ENCODE measurements at regions not wholly inside any gene's neighbourhood (a gene's known extent, or its start where the extent isn't known, plus 50 kb on each side); places are given as distances from the start of the nearest gene placed in this dataset.

DNA sequence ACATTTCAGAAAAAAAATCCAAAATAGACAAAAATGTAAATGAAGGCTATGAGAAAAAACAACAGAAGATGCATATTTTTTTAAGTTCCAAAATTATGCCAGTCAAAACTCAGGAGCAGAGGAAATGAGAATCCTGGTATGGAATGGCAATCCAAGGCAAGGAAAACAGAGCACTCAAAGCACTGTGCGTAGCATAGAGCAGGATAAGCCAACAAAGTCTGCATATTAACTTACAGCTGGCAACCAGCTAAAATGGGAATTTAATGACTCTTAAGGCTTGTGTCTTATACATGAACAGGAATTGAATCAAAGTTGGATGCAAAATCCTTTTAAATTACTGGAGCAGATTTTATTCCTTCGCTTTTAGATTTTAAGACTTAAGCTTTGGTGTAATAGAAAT lies 203.5 kb upstream of the DAPK1 start (continued):
- no peak for TF ChIP-seq EZH2phosphoT487 (IDR thresholded peaks at IDR 0.05; ENCODE audit: borderline replicate concordance)
- no peak for TF ChIP-seq CBX3 (IDR thresholded peaks at IDR 0.05; ENCODE audit: low read depth)
- TF ChIP-seq POLR2A (IDR thresholded peaks at IDR 0.05; ENCODE audit: borderline replicate concordance, extremely low read depth, insufficient read depth, insufficient read length), result no peak

DNA sequence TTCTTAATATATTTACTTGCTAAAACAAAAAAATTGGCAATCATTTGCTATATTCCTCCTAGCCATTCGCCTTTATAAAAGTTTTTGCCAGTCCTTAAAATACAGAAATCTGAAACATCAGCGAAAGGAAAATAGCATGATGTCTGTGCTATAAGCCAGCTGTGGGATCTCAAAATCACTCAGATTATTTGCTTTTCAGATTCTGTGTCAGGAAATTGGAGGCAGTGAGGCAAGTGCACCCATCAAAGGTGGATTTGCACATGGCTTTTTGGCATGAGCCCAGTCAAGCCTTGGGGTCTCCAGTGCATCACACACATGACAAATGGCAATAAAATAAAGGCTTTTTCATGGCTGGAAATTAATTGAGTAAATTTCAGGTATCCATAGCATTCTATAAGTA lies 196.8 kb upstream of the DAPK1 start:
- BruUV-seq (replicated peaks), result no TSS peak
- TF ChIP-seq, protein P1, sequence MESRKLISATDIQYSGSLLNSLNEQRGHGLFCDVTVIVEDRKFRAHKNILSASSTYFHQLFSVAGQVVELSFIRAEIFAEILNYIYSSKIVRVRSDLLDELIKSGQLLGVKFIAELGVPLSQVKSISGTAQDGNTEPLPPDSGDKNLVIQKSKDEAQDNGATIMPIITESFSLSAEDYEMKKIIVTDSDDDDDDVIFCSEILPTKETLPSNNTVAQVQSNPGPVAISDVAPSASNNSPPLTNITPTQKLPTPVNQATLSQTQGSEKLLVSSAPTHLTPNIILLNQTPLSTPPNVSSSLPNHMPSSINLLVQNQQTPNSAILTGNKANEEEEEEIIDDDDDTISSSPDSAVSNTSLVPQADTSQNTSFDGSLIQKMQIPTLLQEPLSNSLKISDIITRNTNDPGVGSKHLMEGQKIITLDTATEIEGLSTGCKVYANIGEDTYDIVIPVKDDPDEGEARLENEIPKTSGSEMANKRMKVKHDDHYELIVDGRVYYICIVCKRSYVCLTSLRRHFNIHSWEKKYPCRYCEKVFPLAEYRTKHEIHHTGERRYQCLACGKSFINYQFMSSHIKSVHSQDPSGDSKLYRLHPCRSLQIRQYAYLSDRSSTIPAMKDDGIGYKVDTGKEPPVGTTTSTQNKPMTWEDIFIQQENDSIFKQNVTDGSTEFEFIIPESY (IDR thresholded peaks at IDR 0.05; ENCODE audit: extremely low read depth, insufficient replicate concordance, low read length), result no peak
- TF ChIP-seq CBX3 (IDR thresholded peaks at IDR 0.05; ENCODE audit: low read depth), result no peak
- no peak for TF ChIP-seq TCF7L2 (IDR thresholded peaks at IDR 0.05; ENCODE audit: borderline replicate concordance, extremely low read depth, insufficient read depth, insufficient read length)
- TF ChIP-seq, protein P2, sequence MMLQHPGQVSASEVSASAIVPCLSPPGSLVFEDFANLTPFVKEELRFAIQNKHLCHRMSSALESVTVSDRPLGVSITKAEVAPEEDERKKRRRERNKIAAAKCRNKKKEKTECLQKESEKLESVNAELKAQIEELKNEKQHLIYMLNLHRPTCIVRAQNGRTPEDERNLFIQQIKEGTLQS (IDR thresholded peaks at IDR 0.05), result no peak
- TF ChIP-seq SIN3A (IDR thresholded peaks at IDR 0.05; ENCODE audit: low read depth), result no peak
- no peak for TF ChIP-seq POLR2AphosphoS5 (IDR thresholded peaks at IDR 0.05; ENCODE audit: low read depth, low read length)
- TF ChIP-seq, protein P3, sequence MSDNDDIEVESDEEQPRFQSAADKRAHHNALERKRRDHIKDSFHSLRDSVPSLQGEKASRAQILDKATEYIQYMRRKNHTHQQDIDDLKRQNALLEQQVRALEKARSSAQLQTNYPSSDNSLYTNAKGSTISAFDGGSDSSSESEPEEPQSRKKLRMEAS (IDR thresholded peaks at IDR 0.05), result no peak
- TF ChIP-seq EGR1 (IDR thresholded peaks at IDR 0.05; ENCODE audit: low read depth), result no peak
- no peak for TF ChIP-seq ZFX (IDR thresholded peaks at IDR 0.05)
- TF ChIP-seq POLR2A (IDR thresholded peaks at IDR 0.05; ENCODE audit: borderline replicate concordance, extremely low read depth, insufficient read depth, insufficient read length), result no peak
- TF ChIP-seq ELF1 (IDR thresholded peaks at IDR 0.05; ENCODE audit: borderline replicate concordance, low read depth), result no peak
- TF ChIP-seq, protein P4, sequence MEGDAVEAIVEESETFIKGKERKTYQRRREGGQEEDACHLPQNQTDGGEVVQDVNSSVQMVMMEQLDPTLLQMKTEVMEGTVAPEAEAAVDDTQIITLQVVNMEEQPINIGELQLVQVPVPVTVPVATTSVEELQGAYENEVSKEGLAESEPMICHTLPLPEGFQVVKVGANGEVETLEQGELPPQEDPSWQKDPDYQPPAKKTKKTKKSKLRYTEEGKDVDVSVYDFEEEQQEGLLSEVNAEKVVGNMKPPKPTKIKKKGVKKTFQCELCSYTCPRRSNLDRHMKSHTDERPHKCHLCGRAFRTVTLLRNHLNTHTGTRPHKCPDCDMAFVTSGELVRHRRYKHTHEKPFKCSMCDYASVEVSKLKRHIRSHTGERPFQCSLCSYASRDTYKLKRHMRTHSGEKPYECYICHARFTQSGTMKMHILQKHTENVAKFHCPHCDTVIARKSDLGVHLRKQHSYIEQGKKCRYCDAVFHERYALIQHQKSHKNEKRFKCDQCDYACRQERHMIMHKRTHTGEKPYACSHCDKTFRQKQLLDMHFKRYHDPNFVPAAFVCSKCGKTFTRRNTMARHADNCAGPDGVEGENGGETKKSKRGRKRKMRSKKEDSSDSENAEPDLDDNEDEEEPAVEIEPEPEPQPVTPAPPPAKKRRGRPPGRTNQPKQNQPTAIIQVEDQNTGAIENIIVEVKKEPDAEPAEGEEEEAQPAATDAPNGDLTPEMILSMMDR (IDR thresholded peaks at IDR 0.05 in 2 of 3, conservative IDR thresholded peaks at IDR 0.05 in 1 of 3; ENCODE audit: borderline replicate concordance in 1 of 3, insufficient read depth in 1 of 3, low read depth in 2 of 3, low read length in 2 of 3), result no peak
- no peak for TF ChIP-seq RAD21 (IDR thresholded peaks at IDR 0.05; ENCODE audit: low read depth)
- TF ChIP-seq YY1 (IDR thresholded peaks at IDR 0.05; ENCODE audit: extremely low read depth, insufficient replicate concordance, low read depth, low read length), result no peak
- TF ChIP-seq JUND (IDR thresholded peaks at IDR 0.05), result no peak
- TF ChIP-seq EZH2 (IDR thresholded peaks at IDR 0.05), result no peak
- POLR2A ChIA-PET, result no interaction called here
- H3K4me1 ChIP-seq (ENCODE audit: control insufficient read depth in 1 of 2, insufficient read depth in 2 of 2, low read length in 2 of 2), result no peaks in the 10 kb centered on the region
- ATAC-seq (no peak), DNase-seq (ENCODE audit: low read depth, low spot score) (no peak)
- peaks cover 46% of the 10 kb centered on the region for H3K27me3 ChIP-seq (ENCODE audit: insufficient read depth, low read length)
- no peak overlapping the region for H2AFZ ChIP-seq (ENCODE audit: low read depth, low read length, poor library complexity, severe bottlenecking)
- no peak overlapping the region for H3K27ac ChIP-seq (ENCODE audit: low read depth, low read length)
- no peaks in the 10 kb centered on the region for H3K79me2 ChIP-seq (ENCODE audit: insufficient read depth, low read length)
- H3K9me2 ChIP-seq (ENCODE audit: insufficient read depth), result no peaks in the 10 kb centered on the region
- no peaks in the 10 kb centered on the region for H3K36me3 ChIP-seq (ENCODE audit: control insufficient read depth in 1 of 2, insufficient read depth in 2 of 2, low read length in 2 of 2)
- no peak overlapping the region for H3K4me3 ChIP-seq (replicated peaks in 1 of 2; ENCODE audit: low read depth in 1 of 2, low read length in 2 of 2)
- no peaks in the 10 kb centered on the region for H3K9me3 ChIP-seq (ENCODE audit: control insufficient read depth in 1 of 2, insufficient read depth in 1 of 2, low read depth in 1 of 2, low read length in 2 of 2)
- CTCF ChIA-PET, result interaction anchor here (1.0 to 1.6 kb wide), 2 partner anchors 11 to 867 kb away, joined by 3 read pairs; no protein-coding TSS in a partner anchor
- intact Hi-C loops (cut with micrococcal nuclease), result no loop called here
- RAD21 ChIA-PET (ENCODE audit: low non-redundant PET in 1 of 2, low total read pairs in 2 of 2, uncharacterized antibody in 2 of 2, unreplicated experiment in 2 of 2), result no interaction called here
- no peak overlapping the region for H3K4me2 ChIP-seq (ENCODE audit: low read length)
- H3K9ac ChIP-seq (ENCODE audit: low read length), result no peak overlapping the region
- H4K20me1 ChIP-seq (ENCODE audit: insufficient read depth), result no peaks in the 10 kb centered on the region

Data from HCT116 (cell line).